GM12878 (cell line): ENCODE measurements at regions not wholly inside any gene's neighbourhood (a gene's known extent, or its start where the extent isn't known, plus 50 kb on each side); places are given as distances from the start of the nearest gene placed in this dataset.

Source experiments
- E2F8 ChIP-seq: fragments of 450-650 bp; IDR thresholded peaks from 2 replicates; pipeline ENCODE4 v1.6.1; 2018; ENCODE audit warnings: mild to moderate bottlenecking, low read depth, moderate library complexity; ENCODE audit not compliant: partially characterized antibody
- HSF1 ChIP-seq: fragments of 150-350 bp; IDR thresholded peaks from 2 replicates; pipeline ENCODE4 v1.6.1; 2014; ENCODE audit warnings: mild to moderate bottlenecking, low read depth, low read length
- MEF2B ChIP-seq: fragments of 450-650 bp; IDR thresholded peaks from 2 replicates; pipeline ENCODE4 v1.6.1; 2018; ENCODE audit warnings: mild to moderate bottlenecking, moderate library complexity; ENCODE audit not compliant: partially characterized antibody, poor library complexity, severe bottlenecking
- NFIC ChIP-seq: IDR thresholded peaks from 2 replicates; pipeline ENCODE4 v1.6.1; 2012; ENCODE audit warnings: low read depth, mild to moderate bottlenecking, inconsistent platforms, low read length, moderate library complexity
- NR2F1 ChIP-seq: fragments of 450-650 bp; conservative IDR thresholded peaks from 2 replicates; pipeline ENCODE4 v1.6.1; 2017; ENCODE audit warnings: mild to moderate bottlenecking
- PAX8 ChIP-seq: fragments of 450-650 bp; IDR thresholded peaks from 2 replicates; pipeline ENCODE4 v1.6.1; 2017; ENCODE audit warnings: mild to moderate bottlenecking, moderate library complexity
- TF ChIP-seq, protein P1 (sequence below): fragments of 450-650 bp; IDR thresholded peaks from 2 replicates; pipeline ENCODE4 v1.6.1; 2016; ENCODE audit warnings: mild to moderate bottlenecking, moderate library complexity, borderline replicate concordance
- TF ChIP-seq, protein P2 (sequence below): fragments of 450-650 bp; IDR thresholded peaks from 2 replicates; pipeline ENCODE4 v1.6.1; 2017; ENCODE audit warnings: mild to moderate bottlenecking, low read depth, inconsistent platforms; ENCODE audit not compliant: poor library complexity, severe bottlenecking

DNA sequence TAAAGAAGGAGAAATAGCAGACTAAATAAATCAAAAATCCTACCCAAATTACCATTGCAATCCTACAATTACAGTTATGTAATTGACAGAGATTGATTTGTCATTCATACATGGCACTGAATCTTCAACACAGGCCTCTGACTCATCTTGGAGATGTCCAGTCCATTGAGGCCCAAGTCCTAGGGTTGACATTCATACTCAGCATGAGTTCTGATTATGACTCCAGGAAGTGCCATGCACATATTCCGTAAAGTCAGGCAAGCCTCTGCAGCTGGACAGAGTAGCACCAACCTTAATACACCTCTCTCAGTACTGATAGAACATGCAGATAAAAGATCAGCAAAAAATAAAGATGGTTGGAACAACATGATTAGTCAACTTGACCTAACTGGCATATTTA, 353.7 kb upstream of the NFE2L3 start (continued):
- TF ChIP-seq HSF1 (no peak), NFIC (no peak), NR2F1 (no peak), E2F8 (no peak), MEF2B (no peak), PAX8 (no peak)
- TF ChIP-seq, protein P1, sequence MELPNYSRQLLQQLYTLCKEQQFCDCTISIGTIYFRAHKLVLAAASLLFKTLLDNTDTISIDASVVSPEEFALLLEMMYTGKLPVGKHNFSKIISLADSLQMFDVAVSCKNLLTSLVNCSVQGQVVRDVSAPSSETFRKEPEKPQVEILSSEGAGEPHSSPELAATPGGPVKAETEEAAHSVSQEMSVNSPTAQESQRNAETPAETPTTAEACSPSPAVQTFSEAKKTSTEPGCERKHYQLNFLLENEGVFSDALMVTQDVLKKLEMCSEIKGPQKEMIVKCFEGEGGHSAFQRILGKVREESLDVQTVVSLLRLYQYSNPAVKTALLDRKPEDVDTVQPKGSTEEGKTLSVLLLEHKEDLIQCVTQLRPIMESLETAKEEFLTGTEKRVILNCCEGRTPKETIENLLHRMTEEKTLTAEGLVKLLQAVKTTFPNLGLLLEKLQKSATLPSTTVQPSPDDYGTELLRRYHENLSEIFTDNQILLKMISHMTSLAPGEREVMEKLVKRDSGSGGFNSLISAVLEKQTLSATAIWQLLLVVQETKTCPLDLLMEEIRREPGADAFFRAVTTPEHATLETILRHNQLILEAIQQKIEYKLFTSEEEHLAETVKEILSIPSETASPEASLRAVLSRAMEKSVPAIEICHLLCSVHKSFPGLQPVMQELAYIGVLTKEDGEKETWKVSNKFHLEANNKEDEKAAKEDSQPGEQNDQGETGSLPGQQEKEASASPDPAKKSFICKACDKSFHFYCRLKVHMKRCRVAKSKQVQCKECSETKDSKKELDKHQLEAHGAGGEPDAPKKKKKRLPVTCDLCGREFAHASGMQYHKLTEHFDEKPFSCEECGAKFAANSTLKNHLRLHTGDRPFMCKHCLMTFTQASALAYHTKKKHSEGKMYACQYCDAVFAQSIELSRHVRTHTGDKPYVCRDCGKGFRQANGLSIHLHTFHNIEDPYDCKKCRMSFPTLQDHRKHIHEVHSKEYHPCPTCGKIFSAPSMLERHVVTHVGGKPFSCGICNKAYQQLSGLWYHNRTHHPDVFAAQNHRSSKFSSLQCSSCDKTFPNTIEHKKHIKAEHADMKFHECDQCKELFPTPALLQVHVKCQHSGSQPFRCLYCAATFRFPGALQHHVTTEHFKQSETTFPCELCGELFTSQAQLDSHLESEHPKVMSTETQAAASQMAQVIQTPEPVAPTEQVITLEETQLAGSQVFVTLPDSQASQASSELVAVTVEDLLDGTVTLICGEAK, result no peak
- TF ChIP-seq, protein P2, sequence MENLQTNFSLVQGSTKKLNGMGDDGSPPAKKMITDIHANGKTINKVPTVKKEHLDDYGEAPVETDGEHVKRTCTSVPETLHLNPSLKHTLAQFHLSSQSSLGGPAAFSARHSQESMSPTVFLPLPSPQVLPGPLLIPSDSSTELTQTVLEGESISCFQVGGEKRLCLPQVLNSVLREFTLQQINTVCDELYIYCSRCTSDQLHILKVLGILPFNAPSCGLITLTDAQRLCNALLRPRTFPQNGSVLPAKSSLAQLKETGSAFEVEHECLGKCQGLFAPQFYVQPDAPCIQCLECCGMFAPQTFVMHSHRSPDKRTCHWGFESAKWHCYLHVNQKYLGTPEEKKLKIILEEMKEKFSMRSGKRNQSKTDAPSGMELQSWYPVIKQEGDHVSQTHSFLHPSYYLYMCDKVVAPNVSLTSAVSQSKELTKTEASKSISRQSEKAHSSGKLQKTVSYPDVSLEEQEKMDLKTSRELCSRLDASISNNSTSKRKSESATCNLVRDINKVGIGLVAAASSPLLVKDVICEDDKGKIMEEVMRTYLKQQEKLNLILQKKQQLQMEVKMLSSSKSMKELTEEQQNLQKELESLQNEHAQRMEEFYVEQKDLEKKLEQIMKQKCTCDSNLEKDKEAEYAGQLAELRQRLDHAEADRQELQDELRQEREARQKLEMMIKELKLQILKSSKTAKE, result no peak
- TF ChIP-seq, all 136 proteins: peak for 0
